HG03571 (cell line): ENCODE measurements at regions not wholly inside any gene's neighbourhood (a gene's known extent, or its start where the extent isn't known, plus 50 kb on each side); places are given as distances from the start of the nearest gene placed in this dataset.
"Not testable (repeated sequence)": the region's sequence is repeated elsewhere in the genome, so short reads cannot be mapped to it uniquely, and the experiment has no call there.

Experiments
- ATAC-seq: cut with Tn5 transposase; IDR thresholded peaks from one replicate; pipeline ENCODE4 v1.9.1; 2021; ENCODE audit not compliant: unreplicated experiment

DNA sequence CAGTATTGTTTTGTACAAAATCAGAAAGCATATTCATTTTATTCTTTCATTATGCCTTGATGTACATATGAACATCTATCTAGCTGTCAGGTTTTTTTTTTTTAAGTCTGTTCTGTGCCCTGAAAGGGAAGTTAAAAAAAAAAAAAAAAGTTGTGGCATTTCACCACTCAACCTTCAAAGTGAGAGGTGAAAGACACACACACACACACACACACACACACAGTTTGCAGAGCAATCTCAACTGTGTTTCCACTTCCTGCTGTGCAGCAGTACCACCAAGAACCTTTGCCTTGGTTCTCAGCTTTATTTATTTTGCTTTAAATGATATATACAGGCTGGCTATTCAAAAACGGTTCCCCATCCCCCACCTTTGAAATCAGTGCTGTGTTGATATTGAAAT is 955.6 kb downstream of the GATA3 start:
- ATAC-seq = no peak

DNA sequence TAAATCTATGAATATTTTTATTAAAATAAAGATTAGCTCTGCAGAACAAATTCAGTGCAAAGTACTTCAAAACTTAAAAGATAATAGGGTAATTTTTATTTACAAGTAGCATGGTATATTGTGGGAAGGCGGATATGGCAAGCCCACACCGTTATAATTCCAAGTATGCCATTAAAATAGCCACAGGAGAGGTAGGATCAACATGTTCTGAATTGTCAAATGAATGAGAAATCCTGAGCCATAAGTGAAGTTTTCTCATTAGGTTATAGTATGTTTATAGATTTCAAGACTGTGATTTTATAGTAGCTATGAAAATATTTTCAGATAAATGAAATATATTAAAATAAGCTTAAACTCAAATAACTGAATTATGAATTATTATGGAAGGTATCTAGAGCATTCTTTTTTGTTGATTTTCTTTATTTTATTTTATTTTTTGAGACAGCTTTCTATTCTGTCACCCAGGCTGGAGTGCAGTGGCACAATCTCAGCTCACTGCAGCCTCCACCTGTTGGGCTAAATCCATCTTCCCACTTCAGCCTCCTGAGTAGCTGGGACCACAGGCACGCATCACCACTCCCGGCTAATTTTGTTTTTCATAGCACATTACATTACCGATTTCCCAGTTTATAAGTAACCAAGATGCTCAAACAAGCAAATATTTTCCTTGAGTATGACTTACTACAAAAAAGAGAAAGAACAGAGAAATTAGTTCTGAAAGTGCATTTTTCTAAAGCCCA is 956.6 kb downstream of the GATA3 start:
- ATAC-seq = no peak

DNA sequence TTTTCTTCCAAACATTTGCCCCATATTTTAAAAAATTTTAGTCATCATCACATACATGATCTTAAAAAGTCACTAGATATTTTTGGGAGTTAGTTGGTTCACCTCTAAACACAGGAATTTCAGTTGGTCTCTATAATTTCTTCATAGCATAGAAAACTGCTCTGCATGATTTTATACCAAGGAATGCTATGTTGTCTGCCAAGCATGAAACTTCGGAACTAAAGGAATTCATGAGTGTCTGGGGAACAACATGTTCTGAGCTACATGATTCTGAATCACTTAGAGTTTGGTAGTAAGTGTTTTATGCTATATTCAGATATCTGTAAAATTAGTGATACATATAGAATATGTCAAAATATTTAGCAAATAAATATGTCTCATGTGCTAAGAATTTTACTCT is 957.8 kb downstream of the GATA3 start:
- ATAC-seq = no peak

DNA sequence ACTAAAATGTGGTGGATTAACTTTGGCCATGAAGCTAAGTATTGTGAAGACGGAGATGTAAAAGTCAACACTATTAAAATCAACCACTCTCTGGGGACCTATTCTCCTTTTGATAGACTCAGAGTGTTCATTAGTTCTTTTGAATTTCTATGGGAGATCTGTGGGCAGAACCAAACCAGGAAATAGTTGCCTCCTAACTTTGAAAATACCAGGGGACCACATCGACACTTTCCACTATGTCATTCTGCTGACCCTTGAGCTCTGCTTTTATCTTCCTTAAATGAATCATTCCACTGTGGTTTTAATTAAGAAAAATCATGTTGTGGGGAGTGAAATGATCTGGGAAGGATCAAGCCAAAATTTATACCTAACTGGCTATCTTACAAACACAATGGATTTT is 960.5 kb downstream of the GATA3 start:
- ATAC-seq = no peak

DNA sequence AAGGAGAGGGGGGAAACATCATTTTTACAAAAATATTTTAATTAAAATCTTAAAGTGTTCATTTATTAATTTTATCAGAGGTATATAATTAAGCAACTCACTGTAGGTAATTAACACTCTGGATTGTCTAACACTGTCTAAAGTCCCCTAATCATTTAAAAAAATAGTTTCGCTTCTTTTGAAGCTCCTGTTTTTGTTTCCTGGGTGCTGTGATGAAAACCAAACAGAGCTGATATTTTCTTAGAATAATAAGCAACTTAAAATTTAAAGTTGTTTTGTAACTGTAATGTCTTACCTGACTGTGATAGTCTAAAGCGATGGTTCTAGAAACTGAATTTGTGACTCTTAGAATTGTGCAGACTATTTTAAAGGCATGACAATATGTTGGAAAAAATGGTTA is 961.0 kb downstream of the GATA3 start:
- no peak for ATAC-seq

DNA sequence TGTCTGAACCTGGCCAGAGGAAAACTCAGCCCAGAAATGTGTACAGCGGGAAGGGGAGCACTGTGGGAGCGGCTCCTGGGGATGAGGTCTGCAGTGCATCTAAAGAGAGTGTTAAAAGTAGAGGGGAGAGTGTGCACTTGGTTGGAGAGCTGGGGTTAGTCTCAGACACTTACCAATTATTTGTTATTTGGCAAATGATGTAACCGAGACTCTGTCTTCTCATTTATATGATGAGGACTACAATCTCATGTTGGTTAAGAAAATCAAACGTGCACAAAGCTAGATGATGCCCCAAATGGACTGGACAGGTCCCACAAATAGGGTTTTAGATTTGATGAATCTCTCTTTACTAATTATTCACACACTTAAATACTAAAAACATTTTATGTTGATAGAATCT is 962.4 kb downstream of the GATA3 start:
- no peak for ATAC-seq

DNA sequence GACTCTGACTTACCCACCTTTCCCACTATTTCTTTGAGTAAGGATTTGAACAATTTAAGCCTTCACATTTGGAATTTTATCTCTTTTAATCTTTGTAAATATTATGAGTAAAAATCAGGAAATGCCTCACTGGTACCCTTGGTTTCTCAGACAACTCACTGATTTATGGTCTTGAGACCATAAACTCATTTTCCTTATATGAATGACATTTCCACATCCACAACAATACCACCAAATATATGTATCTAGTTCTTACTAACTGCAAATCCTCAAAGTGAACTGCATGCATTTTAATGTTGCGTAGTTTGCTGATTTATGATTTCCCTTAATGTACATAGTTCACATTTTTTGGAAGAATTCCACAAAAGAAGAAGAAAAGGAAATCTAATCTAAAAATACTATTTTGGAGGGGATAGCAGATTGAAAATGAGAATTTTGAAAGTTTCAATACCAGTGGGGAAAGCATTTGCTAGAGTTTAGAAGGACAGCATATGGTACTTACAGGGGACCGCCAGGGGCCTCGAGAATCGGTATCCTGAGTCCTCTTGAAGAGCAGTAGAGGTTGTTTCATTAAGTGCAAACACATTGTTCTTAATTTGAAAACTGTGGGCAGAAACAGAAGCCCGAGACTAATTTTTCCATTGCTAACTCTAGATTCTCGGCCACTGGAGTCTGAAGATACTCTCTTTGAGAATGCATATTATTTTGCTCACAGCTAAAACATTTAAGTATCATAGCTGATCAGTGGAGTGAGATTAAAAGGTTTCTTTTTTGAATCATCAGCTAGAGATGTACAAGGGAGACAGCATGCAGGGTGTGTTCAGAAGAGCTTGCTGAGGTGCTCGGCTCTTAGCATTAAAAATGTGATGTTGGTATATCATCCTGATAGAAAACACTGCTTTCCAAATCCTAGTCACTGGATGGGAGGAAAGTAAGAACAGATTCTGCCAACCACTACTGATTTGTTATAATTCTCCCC is 964.0 kb downstream of the GATA3 start:
- no peak for ATAC-seq

DNA sequence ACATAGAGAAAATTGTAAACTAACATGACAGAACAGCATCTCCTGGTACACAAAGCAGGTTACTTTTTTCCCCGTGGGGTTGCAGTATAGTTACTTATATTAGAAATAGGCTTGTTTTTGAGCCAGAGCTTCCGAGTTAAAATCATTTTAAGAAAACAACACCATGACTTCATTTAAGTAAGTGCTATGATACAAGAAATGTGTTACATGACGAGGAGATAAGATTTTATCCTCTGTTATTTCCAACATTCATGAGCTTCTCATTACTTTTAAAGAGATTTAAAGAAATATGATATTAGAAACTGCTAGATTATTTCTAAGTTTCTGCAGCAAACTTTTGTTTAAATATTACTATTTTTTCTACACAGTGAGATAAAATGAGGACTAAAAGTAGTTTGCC is 968.7 kb downstream of the GATA3 start:
- no peak for ATAC-seq

DNA sequence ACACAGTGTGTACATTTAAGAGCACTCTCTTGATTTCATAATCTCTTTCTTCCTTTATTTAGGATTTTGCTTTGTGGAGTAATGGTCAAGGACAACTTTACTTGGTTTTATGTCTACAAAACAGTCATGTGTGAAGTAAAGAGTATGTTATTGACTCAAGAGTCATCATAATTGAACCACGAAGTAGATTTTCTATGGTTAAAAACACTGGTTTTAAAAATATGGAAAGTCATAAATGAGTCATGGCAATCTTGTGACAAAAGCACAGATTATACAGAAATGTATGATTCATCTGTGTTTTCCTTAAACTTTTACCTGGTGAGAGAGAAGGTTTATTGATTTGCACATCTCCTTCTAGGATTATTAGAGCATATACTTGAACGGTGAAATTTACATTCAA is 969.7 kb downstream of the GATA3 start:
- ATAC-seq = no peak

DNA sequence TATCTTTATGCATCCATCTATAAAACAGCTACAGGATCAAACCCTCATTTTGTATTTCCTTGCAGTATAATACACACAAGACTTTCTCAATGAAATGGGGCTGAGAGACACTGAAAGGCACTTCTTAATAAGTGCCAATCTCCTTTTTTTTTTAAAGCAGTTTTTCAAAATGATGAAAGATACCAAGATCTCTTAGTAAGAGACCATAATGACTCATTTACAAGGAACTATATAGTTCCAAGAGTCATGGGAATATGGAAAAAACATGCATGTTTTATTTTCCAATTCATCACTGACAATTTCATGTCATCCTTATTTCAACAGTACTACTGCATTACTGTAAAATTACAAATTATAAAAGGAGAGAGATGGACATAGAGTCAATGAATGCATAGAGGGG is 973.7 kb downstream of the GATA3 start:
- no peak for ATAC-seq

DNA sequence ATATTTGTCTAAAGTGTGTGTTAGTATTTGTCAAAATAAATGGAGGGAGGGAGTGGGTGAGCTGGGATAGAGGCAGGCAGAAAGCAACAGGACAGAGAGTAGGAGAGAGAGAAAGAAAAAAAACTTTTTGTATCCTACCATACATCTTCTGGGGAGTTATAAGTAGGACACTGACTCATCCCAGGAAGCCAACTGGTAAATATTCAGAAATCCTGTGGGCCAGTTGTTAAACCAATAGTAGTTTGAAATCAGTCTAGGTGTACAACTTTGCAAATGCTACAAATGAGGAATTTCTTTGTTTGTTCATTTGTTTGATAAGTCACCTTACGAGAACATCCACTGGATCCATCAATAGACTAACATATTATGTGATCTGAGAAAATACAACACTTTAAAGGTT is 980.9 kb downstream of the GATA3 start:
- no peak for ATAC-seq

DNA sequence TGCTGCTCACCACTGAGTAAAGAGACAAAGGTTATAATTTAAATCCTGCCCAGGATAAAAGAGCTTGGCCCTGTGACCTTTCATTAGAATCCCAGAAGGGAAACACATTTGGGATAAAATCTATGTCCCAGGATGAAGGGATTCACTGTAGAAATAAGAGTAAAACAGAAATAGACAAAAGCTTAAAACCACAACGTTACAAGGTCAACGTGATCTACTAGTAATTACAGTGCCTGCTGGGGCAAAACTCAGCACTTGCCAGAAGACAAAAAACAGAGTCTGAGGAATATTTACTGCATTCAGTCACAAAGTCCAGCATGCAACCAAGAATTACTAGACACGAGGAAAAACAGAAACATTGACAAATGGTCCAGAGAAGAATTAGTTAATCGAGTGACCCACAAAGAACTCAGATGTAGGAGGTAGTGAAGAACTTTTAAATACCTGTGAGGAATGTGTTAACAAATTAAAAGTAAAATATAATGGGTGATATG is 982.3 kb downstream of the GATA3 start:
- no peak for ATAC-seq

DNA sequence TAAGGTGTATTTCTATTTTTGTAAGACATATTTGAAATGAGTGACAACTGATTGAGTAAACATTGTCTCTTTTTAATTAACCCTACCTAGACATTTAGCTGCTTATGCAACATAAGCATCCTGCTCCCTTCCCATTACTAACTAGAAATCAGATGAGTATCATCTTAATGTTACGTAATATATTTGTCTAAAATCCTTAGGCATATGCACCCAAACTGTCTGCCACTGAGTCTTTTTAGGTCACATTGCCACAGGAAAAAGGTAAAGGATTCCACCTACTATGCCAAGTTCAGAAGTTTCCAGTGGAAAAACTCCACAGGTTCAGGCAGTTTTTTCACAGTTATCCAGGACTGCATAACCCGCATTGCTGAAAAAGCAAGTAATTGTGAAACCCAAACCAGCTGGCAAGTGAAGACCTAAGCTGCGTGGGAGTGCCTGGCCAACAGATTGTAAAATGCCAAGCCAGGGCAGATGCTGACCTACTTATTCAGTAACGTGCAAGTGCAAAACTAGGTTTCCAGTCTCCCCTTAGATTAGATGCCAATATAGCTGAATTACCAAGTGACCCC is 983.7 kb downstream of the GATA3 start:
- no peak for ATAC-seq

DNA sequence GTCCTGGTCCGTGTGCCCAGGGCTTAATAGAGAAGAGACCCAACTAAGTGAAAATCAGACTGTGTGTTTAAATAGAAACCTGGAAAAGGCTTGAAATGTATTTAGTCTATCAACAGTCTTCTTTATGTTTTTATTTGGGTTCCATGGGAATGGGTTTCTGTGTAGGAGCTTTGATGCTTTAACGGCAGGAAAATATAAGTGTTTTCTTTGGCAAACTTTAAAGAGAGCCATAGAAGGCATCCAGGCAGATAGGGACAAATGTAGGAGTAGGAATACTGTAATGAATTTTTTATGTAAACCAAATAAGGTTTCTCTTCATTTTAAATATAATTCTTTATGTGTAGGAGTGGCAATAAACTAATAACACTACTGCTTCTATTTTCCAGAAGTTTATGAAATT is 989.0 kb downstream of the GATA3 start:
- ATAC-seq = no peak

DNA sequence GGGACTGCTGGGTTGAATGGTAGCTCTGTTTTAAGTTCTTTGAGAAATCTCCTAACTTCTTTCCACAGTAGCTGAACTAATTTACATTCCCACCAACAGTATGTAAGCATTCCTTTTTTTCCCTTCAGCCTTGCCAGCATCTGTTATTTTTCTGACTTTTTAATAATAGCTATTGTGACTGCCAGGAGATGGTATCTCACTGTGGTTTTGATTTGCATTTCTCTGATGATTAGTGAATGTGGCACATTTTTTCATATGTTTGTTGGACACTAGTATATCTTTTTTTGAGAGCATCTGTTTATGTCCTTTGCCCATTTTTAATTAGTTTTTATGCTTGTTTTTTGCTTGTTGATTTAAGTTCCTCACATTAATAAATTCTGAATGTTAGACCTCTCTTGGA is 990.8 kb downstream of the GATA3 start:
- no peak for ATAC-seq

DNA sequence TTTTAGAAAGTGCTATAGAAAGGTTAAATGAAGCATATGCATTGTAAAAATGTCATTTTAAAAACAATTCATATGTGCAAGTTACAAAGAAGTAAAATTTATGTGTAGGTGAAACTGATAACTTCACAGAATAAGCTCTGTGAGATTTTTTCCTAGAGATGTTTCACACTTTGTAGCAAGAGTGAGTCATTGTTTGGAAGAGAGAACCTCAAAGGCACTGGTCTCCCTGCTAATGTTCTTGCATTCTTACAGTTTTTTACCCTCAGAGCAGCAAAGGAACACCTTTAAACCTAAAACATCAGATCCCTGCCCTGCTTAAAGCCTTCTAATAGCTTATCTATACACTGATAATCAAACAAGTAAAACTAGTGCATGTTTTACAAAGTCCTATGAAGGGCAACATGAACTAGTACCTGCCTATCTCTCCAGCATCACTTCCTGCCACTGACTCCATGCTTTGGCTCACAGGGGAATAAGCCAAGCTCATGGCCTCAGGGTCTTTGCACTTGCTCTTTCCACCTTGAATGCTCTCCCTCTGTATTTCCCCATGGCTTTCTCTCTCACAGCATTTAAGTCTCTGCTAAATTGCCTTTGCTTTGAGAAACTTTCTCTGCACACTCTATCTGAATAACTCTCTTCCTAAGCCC is 997.0 kb downstream of the GATA3 start:
- ATAC-seq = no peak

DNA sequence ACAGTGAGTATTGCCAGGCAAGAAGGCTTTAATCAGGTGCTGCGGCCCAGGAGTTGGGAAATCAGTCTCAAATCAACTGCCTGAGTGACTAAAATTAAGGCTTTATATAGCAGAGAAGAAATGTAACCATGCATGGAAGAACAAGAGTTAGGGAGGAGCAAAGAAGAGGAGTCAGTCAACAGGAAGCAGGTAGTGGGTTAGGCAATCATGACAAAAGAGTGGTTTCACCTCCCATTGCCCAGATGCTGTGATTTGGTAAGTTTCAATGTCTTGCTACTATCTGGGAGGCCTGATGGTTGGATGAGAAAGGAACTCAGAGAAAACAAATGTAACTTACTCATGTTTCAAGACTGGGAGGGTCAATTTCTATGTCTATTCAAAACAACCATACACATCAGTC is 998.3 kb downstream of the GATA3 start:
- no peak for ATAC-seq

DNA sequence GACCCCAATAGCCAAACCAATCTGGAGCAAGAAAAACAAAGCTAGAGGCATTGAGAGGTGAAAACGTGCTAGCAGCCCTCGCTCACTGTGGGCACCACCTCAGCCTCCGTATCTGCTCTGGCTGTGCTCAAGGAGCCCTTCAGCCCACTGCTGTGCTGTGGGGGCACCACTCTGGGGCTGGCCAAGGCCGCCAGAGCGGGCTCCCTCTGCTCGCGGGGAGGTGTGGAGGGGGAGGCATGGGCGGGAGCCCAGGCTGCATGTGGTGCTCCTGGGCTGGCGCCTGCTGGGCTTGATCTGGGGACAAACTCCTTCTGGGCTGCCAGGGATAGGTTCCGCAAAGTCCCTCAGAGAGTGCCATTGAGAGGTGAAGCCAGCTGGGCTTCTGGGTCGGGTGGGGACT is 1002.0 kb downstream of the GATA3 start:
- no peak for ATAC-seq

DNA sequence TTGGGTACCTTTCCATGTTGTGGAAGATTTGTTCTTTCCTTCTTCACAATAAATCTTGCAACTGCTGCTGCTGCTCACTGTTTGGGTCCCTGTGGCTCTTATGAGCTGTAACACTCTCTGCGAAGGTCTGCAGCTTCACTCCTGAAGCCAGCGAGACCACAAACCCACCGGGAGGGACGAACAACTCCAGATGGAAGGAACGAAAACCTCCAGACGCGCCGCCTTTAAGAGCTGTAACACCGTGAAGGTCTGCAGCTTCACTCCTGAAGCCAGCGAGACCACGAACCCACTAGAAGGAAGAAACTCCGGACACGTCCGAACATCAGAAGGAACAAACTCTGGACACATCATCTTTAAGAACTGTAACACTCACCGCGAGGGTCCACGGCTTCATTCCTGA is 1002.8 kb downstream of the GATA3 start:
- ATAC-seq = not testable (repeated sequence)

DNA sequence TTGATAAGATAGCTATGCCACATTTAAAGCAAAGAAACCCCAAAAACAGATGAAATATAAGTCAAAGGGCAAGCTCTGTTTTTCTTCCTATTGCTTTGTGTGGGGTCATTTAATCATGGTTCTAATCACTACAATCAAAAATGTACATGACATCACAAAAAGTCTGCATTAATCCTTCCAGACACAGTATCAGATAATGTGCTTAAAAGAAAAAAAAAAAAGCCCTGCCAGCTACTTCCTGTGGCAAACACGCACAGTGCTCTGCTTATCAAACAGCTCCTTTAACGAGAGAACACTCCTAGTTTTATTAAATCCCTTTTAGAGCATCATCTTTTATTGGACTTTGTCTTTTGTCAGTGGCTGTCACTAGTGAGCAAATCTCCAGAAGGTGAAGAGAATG is 1005.8 kb downstream of the GATA3 start:
- ATAC-seq = no peak

DNA sequence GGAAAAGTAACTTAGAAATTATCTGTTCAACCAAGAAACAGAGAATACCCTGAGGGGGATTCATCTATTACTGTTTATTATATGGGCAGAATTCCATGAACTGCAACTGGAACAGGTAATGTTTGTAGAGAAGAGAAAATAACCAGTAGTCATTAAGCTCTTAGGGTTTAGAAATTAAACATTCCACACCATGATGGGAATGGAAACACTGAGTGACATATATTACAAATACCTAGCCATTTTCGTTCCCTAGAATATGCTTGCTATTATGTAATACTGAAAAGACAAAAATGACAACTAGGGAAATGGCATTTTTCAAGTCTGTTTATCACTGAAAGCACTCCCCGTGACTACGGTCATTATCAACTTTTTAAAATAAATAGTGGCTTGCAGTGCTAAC is 1007.4 kb downstream of the GATA3 start:
- no peak for ATAC-seq
